HL-60 (cell line): ENCODE measurements at regions not wholly inside any gene's neighbourhood (a gene's known extent, or its start where the extent isn't known, plus 50 kb on each side); places are given as distances from the start of the nearest gene placed in this dataset.

Experiments used
- DNase-seq, 2 experiments: peaks; one replicate each; pipeline ENCODE4 v3.0.0-alpha.2; 2010 to 2020; ENCODE audit warnings: low read depth in 1 of 2, low spot score in 1 of 2
- H3K27ac ChIP-seq: fragments of 250-450 bp; sonication (Bioruptor Pico); replicated peaks from 2 replicates; pipeline ENCODE4 v1.5.1; 2020; ENCODE audit warnings: mild to moderate bottlenecking, moderate library complexity
- H3K27me3 ChIP-seq: fragments of 250-450 bp; sonication (Bioruptor Pico); 2 replicates; pipeline ENCODE4 v1.5.1; 2021; ENCODE audit warnings: mild to moderate bottlenecking, moderate library complexity; ENCODE audit not compliant: insufficient read depth, poor library complexity, severe bottlenecking
- H3K4me3 ChIP-seq: replicated peaks from 2 replicates; pipeline ENCODE4 v1.5.1; 2011; ENCODE audit warnings: mild to moderate bottlenecking, control low read depth, low read length; ENCODE audit not compliant: insufficient read depth
- GABPA ChIP-seq: IDR thresholded peaks from 2 replicates; pipeline ENCODE4 v1.6.1; 2012; ENCODE audit warnings: low read depth
- POLR2AphosphoS5 ChIP-seq: IDR thresholded peaks from 2 replicates; pipeline ENCODE4 v1.6.1; 2012; ENCODE audit warnings: low read depth
- SPI1 ChIP-seq: IDR thresholded peaks from 2 replicates; pipeline ENCODE4 v1.6.1; 2012; ENCODE audit warnings: low read depth, mild to moderate bottlenecking, borderline replicate concordance
- TF ChIP-seq, protein P1 (sequence below): IDR thresholded peaks from 2 replicates; pipeline ENCODE4 v1.6.1; 2012; ENCODE audit warnings: low read depth; ENCODE audit not compliant: insufficient replicate concordance
- TF ChIP-seq, protein P2 (sequence below): IDR thresholded peaks from one replicate; pipeline ENCODE4 v1.5.1; 2011; ENCODE audit warnings: low read length, control low read depth, inconsistent platforms; ENCODE audit not compliant: insufficient read depth

DNA sequence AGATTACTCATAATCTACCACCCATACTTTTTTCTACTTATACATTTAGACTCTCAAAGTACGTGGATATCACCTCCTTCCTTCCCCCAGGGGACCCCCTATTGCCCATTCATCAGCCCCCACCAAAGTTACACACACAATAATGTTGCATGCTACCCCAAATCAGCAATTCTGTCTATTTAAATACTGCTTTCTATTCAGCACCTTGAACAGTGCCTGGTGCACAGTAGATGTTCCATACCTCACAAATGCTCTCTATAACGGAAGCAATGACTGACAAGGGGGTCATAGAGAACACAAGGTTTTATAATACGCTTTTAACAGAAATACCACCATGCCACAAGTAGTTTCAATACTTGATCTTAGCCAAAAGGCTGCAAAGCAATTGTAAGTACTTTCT lies 370.7 kb downstream of the MIAT start:
- TF ChIP-seq, protein P1, sequence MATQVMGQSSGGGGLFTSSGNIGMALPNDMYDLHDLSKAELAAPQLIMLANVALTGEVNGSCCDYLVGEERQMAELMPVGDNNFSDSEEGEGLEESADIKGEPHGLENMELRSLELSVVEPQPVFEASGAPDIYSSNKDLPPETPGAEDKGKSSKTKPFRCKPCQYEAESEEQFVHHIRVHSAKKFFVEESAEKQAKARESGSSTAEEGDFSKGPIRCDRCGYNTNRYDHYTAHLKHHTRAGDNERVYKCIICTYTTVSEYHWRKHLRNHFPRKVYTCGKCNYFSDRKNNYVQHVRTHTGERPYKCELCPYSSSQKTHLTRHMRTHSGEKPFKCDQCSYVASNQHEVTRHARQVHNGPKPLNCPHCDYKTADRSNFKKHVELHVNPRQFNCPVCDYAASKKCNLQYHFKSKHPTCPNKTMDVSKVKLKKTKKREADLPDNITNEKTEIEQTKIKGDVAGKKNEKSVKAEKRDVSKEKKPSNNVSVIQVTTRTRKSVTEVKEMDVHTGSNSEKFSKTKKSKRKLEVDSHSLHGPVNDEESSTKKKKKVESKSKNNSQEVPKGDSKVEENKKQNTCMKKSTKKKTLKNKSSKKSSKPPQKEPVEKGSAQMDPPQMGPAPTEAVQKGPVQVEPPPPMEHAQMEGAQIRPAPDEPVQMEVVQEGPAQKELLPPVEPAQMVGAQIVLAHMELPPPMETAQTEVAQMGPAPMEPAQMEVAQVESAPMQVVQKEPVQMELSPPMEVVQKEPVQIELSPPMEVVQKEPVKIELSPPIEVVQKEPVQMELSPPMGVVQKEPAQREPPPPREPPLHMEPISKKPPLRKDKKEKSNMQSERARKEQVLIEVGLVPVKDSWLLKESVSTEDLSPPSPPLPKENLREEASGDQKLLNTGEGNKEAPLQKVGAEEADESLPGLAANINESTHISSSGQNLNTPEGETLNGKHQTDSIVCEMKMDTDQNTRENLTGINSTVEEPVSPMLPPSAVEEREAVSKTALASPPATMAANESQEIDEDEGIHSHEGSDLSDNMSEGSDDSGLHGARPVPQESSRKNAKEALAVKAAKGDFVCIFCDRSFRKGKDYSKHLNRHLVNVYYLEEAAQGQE, result peak; percentile 69
- TF ChIP-seq, protein P2, sequence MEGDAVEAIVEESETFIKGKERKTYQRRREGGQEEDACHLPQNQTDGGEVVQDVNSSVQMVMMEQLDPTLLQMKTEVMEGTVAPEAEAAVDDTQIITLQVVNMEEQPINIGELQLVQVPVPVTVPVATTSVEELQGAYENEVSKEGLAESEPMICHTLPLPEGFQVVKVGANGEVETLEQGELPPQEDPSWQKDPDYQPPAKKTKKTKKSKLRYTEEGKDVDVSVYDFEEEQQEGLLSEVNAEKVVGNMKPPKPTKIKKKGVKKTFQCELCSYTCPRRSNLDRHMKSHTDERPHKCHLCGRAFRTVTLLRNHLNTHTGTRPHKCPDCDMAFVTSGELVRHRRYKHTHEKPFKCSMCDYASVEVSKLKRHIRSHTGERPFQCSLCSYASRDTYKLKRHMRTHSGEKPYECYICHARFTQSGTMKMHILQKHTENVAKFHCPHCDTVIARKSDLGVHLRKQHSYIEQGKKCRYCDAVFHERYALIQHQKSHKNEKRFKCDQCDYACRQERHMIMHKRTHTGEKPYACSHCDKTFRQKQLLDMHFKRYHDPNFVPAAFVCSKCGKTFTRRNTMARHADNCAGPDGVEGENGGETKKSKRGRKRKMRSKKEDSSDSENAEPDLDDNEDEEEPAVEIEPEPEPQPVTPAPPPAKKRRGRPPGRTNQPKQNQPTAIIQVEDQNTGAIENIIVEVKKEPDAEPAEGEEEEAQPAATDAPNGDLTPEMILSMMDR, result no peak
- Histone ChIP-seq H3K4me3 (no peak overlapping the region), H3K27ac (no peak overlapping the region), H3K27me3 (peaks cover 6% of the 10 kb centered on the region)
- no peak for DNase-seq

DNA sequence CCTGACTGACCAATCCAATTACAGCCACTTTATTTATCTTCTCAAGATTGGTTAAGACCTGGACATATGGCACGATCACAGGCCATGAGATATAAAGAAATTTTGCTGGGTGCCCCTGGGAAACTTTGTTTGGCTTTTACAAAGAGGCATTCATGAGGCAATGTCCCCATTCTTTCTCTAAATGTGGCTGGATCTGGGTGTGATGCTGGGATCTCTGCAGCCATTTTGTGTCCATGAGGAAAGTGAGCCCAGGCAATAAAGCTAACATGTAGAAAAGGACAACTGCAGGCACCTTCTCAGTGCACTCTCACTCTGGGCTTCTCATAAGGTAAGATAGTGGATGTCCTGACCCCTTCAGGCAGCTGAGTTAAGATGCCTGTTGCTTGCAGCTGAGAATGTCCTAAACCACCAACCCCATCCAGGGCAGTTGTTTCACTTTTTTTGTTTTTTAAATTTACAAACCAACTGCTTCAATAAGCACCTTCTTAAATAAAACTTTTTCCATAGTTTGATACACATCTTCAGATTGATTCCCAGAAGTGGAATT lies 372.3 kb downstream of the MIAT start:
- Histone ChIP-seq H3K4me3 (no peak overlapping the region), H3K27me3 (peaks cover 3% of the 10 kb centered on the region), H3K27ac (no peak overlapping the region)
- no peak for TF ChIP-seq POLR2AphosphoS5
- TF ChIP-seq, protein P1, result no peak
- no peak for TF ChIP-seq SPI1
- TF ChIP-seq GABPA, result no peak
- TF ChIP-seq, protein P2, result no peak
- no peak for DNase-seq

DNA sequence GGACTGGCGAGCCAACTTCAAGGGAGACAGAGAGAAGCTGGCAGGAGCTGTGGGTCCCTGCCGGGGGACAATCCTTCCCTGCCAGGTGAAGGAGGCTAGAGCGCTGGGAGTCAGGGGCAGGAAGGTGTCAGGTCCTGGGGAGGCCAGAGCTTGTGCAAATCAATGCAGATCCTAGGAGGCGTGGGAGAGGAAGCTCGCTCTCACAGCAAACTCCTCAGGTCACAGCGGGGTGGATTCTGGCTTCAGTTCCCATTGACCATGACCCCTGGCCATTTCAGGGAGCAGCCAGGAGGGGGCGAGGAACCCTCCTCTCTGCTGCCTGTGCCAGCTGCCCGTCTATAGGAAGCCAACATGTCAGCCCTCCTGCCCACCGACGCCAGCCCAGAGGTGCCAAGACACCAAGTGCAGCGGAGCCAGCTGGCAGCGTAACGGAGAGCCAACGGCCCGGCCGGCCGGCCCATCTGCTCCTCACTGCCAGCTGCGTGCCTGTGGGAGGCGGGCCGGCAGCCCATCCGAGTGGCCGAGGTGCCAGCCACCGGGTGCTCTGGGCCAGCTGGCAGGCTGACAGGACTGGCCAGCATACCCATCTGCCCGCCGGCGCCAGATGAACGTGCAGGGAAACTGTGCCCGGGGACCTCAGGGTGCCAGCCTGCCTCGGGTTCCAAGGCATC lies 374.8 kb downstream of the MIAT start:
- Histone ChIP-seq H3K4me3 (no peak overlapping the region), H3K27me3 (no peaks in the 10 kb centered on the region), H3K27ac (no peak overlapping the region)
- no peak for DNase-seq
- no peak for TF ChIP-seq POLR2AphosphoS5
- no peak for TF ChIP-seq SPI1
- TF ChIP-seq, protein P2, result no peak
- TF ChIP-seq GABPA, result no peak
- TF ChIP-seq, protein P1, result no peak
